GM21717 (cell line): ENCODE measurements at regions not wholly inside any gene's neighbourhood (a gene's known extent, or its start where the extent isn't known, plus 50 kb on each side); places are given as distances from the start of the nearest gene placed in this dataset.
A peak's percentile ranks its signal among the peaks of the same experiment; 100 is the strongest.
"Not testable (repeated sequence)": the region's sequence is repeated elsewhere in the genome, so short reads cannot be mapped to it uniquely, and the experiment has no call there.

Experiments used
- ATAC-seq: cut with Tn5 transposase; IDR thresholded peaks from one replicate; pipeline ENCODE4 v1.9.1; 2021; ENCODE audit warnings: mild to moderate bottlenecking, moderate library complexity; ENCODE audit not compliant: unreplicated experiment

- peak; percentile 44 for ATAC-seq
Measured at GRCh38 chr4:132642016-132642817, 506.9 kb upstream of the PCDH10 start.

GRCh38 chr4:132646186-132646585, 502.9 kb upstream of the PCDH10 start:
- peak; percentile 94 for ATAC-seq

- ATAC-seq = no peak
Measured at GRCh38 chr4:132651196-132651595, 497.9 kb upstream of the PCDH10 start.

GRCh38 chr4:132660181-132660580, 488.9 kb upstream of the PCDH10 start:
- ATAC-seq = no peak

GRCh38 chr4:132662456-132662855, 486.6 kb upstream of the PCDH10 start:
- ATAC-seq = no peak

- ATAC-seq = no peak
Measured at GRCh38 chr4:132669786-132670185, 479.3 kb upstream of the PCDH10 start.

GRCh38 chr4:132670557-132670956, 478.5 kb upstream of the PCDH10 start:
- ATAC-seq = no peak

GRCh38 chr4:132683957-132684356, 465.1 kb upstream of the PCDH10 start:
- ATAC-seq = no peak

GRCh38 chr4:132691026-132691425, 458.1 kb upstream of the PCDH10 start:
- no peak for ATAC-seq

- no peak for ATAC-seq
Measured at GRCh38 chr4:132691668-132692067, 457.4 kb upstream of the PCDH10 start.

- ATAC-seq = no peak
Measured at GRCh38 chr4:132694775-132695174, 454.3 kb upstream of the PCDH10 start.

- not testable (repeated sequence) for ATAC-seq
Measured at GRCh38 chr4:132697505-132697904, 451.6 kb upstream of the PCDH10 start.

- no peak for ATAC-seq
Measured at GRCh38 chr4:132707955-132708354, 441.1 kb upstream of the PCDH10 start.

GRCh38 chr4:132709056-132709455, 440.0 kb upstream of the PCDH10 start:
- no peak for ATAC-seq

- no peak for ATAC-seq
Measured at GRCh38 chr4:132710971-132711370, 438.1 kb upstream of the PCDH10 start.

- no peak for ATAC-seq
Measured at GRCh38 chr4:132737344-132737743, 411.8 kb upstream of the PCDH10 start.

GRCh38 chr4:132759199-132759780, 389.8 kb upstream of the PCDH10 start:
- no peak for ATAC-seq

GRCh38 chr4:132763465-132763864, 385.6 kb upstream of the PCDH10 start:
- no peak for ATAC-seq

GRCh38 chr4:132767901-132768300, 381.2 kb upstream of the PCDH10 start:
- ATAC-seq = no peak

- ATAC-seq = no peak
Measured at GRCh38 chr4:132770776-132771175, 378.3 kb upstream of the PCDH10 start.

GRCh38 chr4:132792310-132792709, 356.8 kb upstream of the PCDH10 start:
- ATAC-seq = no peak

GRCh38 chr4:132797856-132798255, 351.2 kb upstream of the PCDH10 start:
- ATAC-seq = no peak
